LNCAP (cell line): ENCODE measurements at regions not wholly inside any gene's neighbourhood (a gene's known extent, or its start where the extent isn't known, plus 50 kb on each side); places are given as distances from the start of the nearest gene placed in this dataset.

ENCODE experiments used
- CTCF ChIP-seq: fragments of 450-650 bp; IDR thresholded peaks from 2 replicates; pipeline ENCODE4 v1.5.1; 2017; ENCODE audit warnings: mild to moderate bottlenecking

GRCh38 chr5:88108490-88109279 lies 160.0 kb downstream of the TMEM161B start:
- TF ChIP-seq CTCF, result no peak

- TF ChIP-seq CTCF, result no peak
Observed at GRCh38 chr5:88094906-88095496, 173.6 kb downstream of the TMEM161B start.

GRCh38 chr5:88094403-88094802 lies 174.2 kb downstream of the TMEM161B start:
- TF ChIP-seq CTCF, result no peak

- no peak for TF ChIP-seq CTCF
Observed at GRCh38 chr5:88093765-88094164, 174.9 kb downstream of the TMEM161B start.

- no peak for TF ChIP-seq CTCF
Observed at GRCh38 chr5:88092958-88093605, 175.6 kb downstream of the TMEM161B start.

- no peak for TF ChIP-seq CTCF
Observed at GRCh38 chr5:88092358-88092757, 176.3 kb downstream of the TMEM161B start.

GRCh38 chr5:88090506-88090905 lies 178.1 kb downstream of the TMEM161B start:
- no peak for TF ChIP-seq CTCF
